ENCODE measurements at regions not wholly inside any gene's neighbourhood (a gene's known extent, or its start where the extent isn't known, plus 50 kb on each side); places are given as distances from the start of the nearest gene placed in this dataset.

DNA sequence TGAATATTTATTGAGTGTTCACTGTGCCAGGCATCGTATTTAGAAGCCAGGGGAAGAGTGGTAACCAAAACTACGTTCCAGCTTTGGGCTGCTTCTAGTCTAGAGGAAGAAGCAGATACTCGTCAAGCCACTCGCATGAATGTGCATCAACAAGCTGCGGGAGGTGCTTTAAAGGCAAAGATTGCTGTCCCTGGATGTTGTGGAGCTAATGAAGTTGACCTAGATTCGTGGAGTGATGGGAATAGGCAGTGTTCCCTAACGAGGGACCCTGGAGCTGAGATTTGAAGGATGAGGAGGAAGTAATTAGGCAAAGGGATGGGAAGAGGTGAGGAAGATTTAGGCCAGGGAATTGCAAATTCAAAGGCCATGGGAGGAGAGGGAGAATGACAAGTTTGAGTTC, 118.9 kb downstream of the TMEM170B start:
- TF ChIP-seq POLR2A (IDR thresholded peaks at IDR 0.05; ENCODE audit: low read depth, low read length) (no peak), SPI1 (IDR thresholded peaks at IDR 0.05; ENCODE audit: low read depth, low read length) (no peak)
